SH-SY5Y (cell line): ENCODE measurements at regions not wholly inside any gene's neighbourhood (a gene's known extent, or its start where the extent isn't known, plus 50 kb on each side); places are given as distances from the start of the nearest gene placed in this dataset.

Experiments used
- GATA2 ChIP-seq: IDR thresholded peaks from 2 replicates; pipeline ENCODE4 v1.6.1; 2011; ENCODE audit warnings: mild to moderate bottlenecking, low read depth, low read length
- GATA3 ChIP-seq: IDR thresholded peaks from 2 replicates; pipeline ENCODE4 v1.6.1; 2011; ENCODE audit warnings: low read depth, mild to moderate bottlenecking, low read length, moderate library complexity

- TF ChIP-seq GATA3 (no peak), GATA2 (no peak)
Measured at GRCh38 chr2:15814946-15815345, 125.4 kb upstream of the MYCN start.

DNA sequence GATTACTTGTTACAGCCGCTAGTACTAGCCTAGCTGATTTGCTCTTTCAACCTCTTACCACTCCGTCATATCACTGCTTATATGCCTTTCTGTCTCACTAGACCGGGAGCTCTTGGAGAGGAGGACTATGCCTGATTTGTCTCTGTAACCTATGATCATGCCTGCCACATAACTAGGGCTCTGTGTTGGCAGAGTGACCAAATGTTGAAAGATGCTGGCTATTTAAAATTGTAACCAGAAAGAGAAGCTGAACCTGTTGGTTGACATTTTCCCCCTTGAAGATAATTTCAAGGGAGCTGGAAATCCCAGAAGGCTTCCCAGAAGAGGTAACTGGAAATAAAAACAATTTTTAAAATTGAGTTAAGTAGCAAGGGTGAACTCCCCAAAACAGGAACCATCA lies 124.1 kb upstream of the MYCN start:
- TF ChIP-seq GATA3 (no peak), GATA2 (no peak)

DNA sequence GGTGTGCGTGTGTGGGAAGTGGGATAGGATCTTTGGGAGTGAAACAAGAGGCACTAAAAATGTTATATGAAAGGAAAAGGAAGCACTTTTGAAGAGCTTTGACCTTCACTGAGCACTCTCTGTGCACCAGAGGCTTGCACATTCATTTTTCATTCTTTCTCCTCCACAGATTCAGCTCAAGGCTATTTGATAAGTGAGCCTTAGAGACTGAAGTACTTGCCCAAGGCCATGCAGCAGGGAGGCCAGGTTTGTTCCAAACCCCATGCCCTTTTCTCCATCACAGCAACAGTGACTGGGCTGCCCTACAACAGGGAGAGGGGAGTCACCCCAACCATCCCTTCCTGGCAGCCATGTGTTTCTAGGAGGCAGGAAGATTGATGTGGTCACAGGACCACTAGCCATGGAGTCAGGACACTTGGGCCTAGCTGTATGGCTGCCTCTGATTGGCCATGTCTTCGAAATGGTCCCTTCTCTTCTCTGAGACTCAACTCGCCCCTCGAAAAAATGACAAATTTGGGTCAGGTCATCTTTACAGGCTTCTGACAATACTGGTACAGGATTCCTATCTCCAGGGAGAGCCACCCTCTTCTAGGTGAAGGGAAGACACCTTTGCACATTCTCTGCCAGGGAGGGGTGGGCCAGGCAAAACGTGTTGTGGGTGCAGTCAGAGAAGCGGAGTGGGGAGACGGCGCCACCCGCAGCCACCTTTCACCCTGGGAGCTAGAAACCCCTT lies 123.5 kb upstream of the MYCN start:
- TF ChIP-seq GATA2 (no peak), GATA3 (no peak)

GRCh38 chr2:15817748-15818147 lies 122.6 kb upstream of the MYCN start:
- no peak for TF ChIP-seq GATA3
- no peak for TF ChIP-seq GATA2

DNA sequence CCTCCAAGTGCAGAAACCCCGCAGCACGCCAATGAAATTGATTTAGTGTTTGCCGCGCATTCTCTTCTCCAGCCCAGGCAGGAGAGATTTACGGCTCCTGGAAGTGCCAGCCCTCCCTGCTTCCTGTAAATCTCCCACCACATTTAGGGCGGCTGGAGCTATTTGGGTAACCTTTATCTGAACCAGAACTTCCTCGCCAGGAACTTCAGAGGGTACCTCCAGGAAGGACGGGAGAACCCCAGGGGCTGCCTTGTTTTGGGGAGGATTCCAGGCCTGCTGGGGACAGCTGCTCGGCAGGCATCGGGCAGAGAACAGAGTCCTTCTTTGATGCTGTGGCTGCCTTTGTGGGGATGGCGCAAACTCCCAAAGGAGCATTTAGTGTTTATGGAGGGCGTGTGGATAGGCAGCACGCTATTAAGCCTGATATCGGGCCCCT lies 122.0 kb upstream of the MYCN start:
- TF ChIP-seq GATA3 (no peak), GATA2 (no peak)

- TF ChIP-seq GATA3 (no peak), GATA2 (no peak)
Measured at GRCh38 chr2:15818881-15819280, 121.5 kb upstream of the MYCN start.

DNA sequence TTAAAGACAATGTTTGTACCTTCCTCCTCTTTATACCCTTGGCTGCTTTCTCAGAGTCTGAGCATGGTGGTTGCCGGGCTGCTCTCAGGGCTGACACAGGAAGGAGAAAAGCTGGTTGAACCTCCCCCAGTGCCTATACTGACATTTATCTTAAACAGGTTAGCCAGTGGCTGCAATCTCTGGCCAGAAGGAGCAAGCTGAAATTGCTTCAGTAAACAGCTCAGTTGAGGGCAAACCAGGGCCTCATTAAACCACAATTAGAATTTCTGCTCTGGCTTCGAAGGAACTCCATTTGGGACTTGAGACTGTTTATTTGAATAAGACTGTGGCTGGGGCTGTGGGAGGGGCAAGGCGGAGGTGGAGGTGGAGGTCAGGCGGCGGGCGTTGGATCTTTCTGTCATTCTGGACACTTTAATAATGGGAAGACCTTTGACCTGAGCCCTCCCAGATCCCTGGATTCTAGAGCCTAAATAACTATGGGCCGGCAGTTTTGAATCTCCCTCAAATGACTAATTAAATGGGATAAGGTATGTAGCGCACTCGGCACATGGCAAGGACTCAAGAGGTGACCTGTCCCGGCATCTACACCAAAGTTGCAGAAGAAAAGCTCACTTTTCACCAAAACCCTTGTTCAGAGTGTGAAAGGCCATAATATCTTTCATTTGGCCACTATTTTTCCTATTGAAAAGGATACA lies 120.6 kb upstream of the MYCN start:
- TF ChIP-seq GATA3 (no peak), GATA2 (no peak)

DNA sequence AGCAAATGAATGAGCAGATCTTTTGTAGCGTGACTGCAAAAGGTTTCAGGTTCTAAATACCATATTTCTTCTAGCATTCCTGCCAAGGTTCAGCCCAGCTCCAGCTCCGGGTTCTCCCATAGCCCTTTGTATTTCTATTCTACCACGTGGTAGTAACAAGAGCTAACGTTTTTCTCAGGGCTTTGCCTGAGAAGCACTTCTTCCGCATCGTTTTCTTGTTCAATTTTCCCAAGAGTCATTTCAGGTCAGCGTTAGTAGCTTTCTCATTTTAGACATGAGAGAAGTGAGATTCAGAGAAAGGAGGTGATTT lies 120.1 kb upstream of the MYCN start:
- TF ChIP-seq GATA3, result no peak
- TF ChIP-seq GATA2, result no peak

- TF ChIP-seq GATA2, result no peak
- no peak for TF ChIP-seq GATA3
Measured at GRCh38 chr2:15820927-15821326, 119.4 kb upstream of the MYCN start.

- TF ChIP-seq GATA2, result no peak
- no peak for TF ChIP-seq GATA3
Measured at GRCh38 chr2:15822151-15823044, 118.0 kb upstream of the MYCN start.

- TF ChIP-seq GATA2, result no peak
- TF ChIP-seq GATA3, result no peak
Measured at GRCh38 chr2:15823459-15824396, 116.6 kb upstream of the MYCN start.

- TF ChIP-seq GATA3 (no peak), GATA2 (peak; percentile 35; the same call in 1 of the 2 replicates)
Measured at GRCh38 chr2:15825276-15825980, 114.9 kb upstream of the MYCN start.

GRCh38 chr2:15826273-15826717 lies 114.1 kb upstream of the MYCN start:
- TF ChIP-seq GATA3 (no peak), GATA2 (no peak)
